Stromal cell of bone marrow (primary cell): ENCODE measurements at regions not wholly inside any gene's neighbourhood (a gene's known extent, or its start where the extent isn't known, plus 50 kb on each side); places are given as distances from the start of the nearest gene placed in this dataset.

Experiments used
- DNase-seq: peaks from one replicate; pipeline ENCODE4 v3.0.0-alpha.2; 2012; ENCODE audit warnings: low read depth

GRCh38 chr7:156096771-156097538, 284.7 kb upstream of the SHH start:
- no peak for DNase-seq

- DNase-seq = no peak
Measured at GRCh38 chr7:156095908-156096539, 283.8 kb upstream of the SHH start.

- no peak for DNase-seq
Measured at GRCh38 chr7:156094350-156095146, 282.3 kb upstream of the SHH start.

- DNase-seq = no peak
Measured at GRCh38 chr7:156092307-156092706, 280.0 kb upstream of the SHH start.

- no peak for DNase-seq
Measured at GRCh38 chr7:156091519-156092080, 279.3 kb upstream of the SHH start.

GRCh38 chr7:156090988-156091387, 278.7 kb upstream of the SHH start:
- DNase-seq = no peak

GRCh38 chr7:156089222-156089621, 277.0 kb upstream of the SHH start:
- no peak for DNase-seq

- no peak for DNase-seq
Measured at GRCh38 chr7:156088115-156088514, 275.9 kb upstream of the SHH start.

GRCh38 chr7:156082048-156083040, 270.1 kb upstream of the SHH start:
- no peak for DNase-seq

GRCh38 chr7:156080596-156080995, 268.3 kb upstream of the SHH start:
- no peak for DNase-seq

- DNase-seq = no peak
Measured at GRCh38 chr7:156080046-156080445, 267.8 kb upstream of the SHH start.

GRCh38 chr7:156079156-156079555, 266.9 kb upstream of the SHH start:
- no peak for DNase-seq

GRCh38 chr7:156074982-156075615, 262.8 kb upstream of the SHH start:
- DNase-seq = no peak

GRCh38 chr7:156074084-156074483, 261.8 kb upstream of the SHH start:
- no peak for DNase-seq

- no peak for DNase-seq
Measured at GRCh38 chr7:156073366-156074052, 261.2 kb upstream of the SHH start.

- DNase-seq = no peak
Measured at GRCh38 chr7:156071612-156072011, 259.3 kb upstream of the SHH start.

- no peak for DNase-seq
Measured at GRCh38 chr7:156069891-156070290, 257.6 kb upstream of the SHH start.

- no peak for DNase-seq
Measured at GRCh38 chr7:156067156-156067555, 254.9 kb upstream of the SHH start.

GRCh38 chr7:156065400-156065799, 253.1 kb upstream of the SHH start:
- DNase-seq = no peak

- no peak for DNase-seq
Measured at GRCh38 chr7:156064971-156065386, 252.7 kb upstream of the SHH start.
